ENCODE measurements at regions not wholly inside any gene's neighbourhood (a gene's known extent, or its start where the extent isn't known, plus 50 kb on each side); places are given as distances from the start of the nearest gene placed in this dataset.

- no peak for TF ChIP-seq CTCF (IDR thresholded peaks at IDR 0.05; ENCODE audit: poor library complexity)
- TF ChIP-seq EZH2 (IDR thresholded peaks at IDR 0.05; ENCODE audit: borderline replicate concordance), result no peak
- TF ChIP-seq EZH2phosphoT487 (IDR thresholded peaks at IDR 0.05; ENCODE audit: low read depth, severe bottlenecking, unreplicated experiment), result no peak
These were observed 68.5 kb upstream of the BLCAP start for GRCh38 chr20:37596168-37596567.
